Dendritic cell treated with granulocyte-macrophage colony-stimulating factor and Interleukin-4, amounts not matched to agents 40 ng/mL and 50 ng/mL, for 4 days (primary cell): ENCODE measurements at regions not wholly inside any gene's neighbourhood (a gene's known extent, or its start where the extent isn't known, plus 50 kb on each side); places are given as distances from the start of the nearest gene placed in this dataset.

Experiments
- H3K27ac Mint-ChIP-seq: one replicate; pipeline ENCODE4 v1.8.0; 2022; ENCODE audit warnings: mild to moderate bottlenecking, mixed read lengths
- H3K27me3 Mint-ChIP-seq: one replicate; pipeline ENCODE4 v1.8.0; 2022; ENCODE audit warnings: mild to moderate bottlenecking, mixed read lengths
- H3K36me3 Mint-ChIP-seq: one replicate; pipeline ENCODE4 v1.8.0; 2022; ENCODE audit warnings: low read depth, mixed read lengths
- H3K4me1 Mint-ChIP-seq: one replicate; pipeline ENCODE4 v1.8.0; 2022; ENCODE audit warnings: low read depth, mixed read lengths
- H3K4me3 Mint-ChIP-seq: one replicate; pipeline ENCODE4 v1.8.0; 2022; ENCODE audit warnings: mild to moderate bottlenecking, moderate library complexity, mixed read lengths
- H3K9me3 Mint-ChIP-seq: one replicate; pipeline ENCODE4 v1.8.0; 2022; ENCODE audit warnings: mixed read lengths
- intact Hi-C: fragments of 100-400 bp; cut with micrococcal nuclease; formaldehyde crosslinking; loops from one replicate; pipeline ENCODE4 v1.15.0; 2022

GRCh38 chr12:116465407-116465806 is 93.8 kb upstream of the MAP1LC3B2 start:
- Mint-ChIP-seq H3K36me3 (no peaks in the 10 kb centered on the region), H3K27ac (no peak overlapping the region), H3K27me3 (no peaks in the 10 kb centered on the region), H3K4me1 (peaks cover 20% of the 10 kb centered on the region), H3K9me3 (no peaks in the 10 kb centered on the region), H3K4me3 (no peak overlapping the region)
- intact Hi-C loops, result no loop called here

- Mint-ChIP-seq H3K36me3 (no peaks in the 10 kb centered on the region), H3K27ac (no peak overlapping the region), H3K4me3 (no peak overlapping the region), H3K27me3 (no peaks in the 10 kb centered on the region), H3K4me1 (peaks cover 20% of the 10 kb centered on the region), H3K9me3 (no peaks in the 10 kb centered on the region)
- intact Hi-C loops, result no loop called here
Measured at GRCh38 chr12:116465856-116466255, 93.3 kb upstream of the MAP1LC3B2 start.

GRCh38 chr12:116466536-116466935 is 92.6 kb upstream of the MAP1LC3B2 start:
- H3K9me3 Mint-ChIP-seq, result no peaks in the 10 kb centered on the region
- H3K4me1 Mint-ChIP-seq, result peaks cover 20% of the 10 kb centered on the region
- intact Hi-C loops, result no loop called here
- H3K27ac Mint-ChIP-seq, result no peak overlapping the region
- H3K36me3 Mint-ChIP-seq, result no peaks in the 10 kb centered on the region
- H3K4me3 Mint-ChIP-seq, result no peak overlapping the region
- H3K27me3 Mint-ChIP-seq, result no peaks in the 10 kb centered on the region

- Mint-ChIP-seq H3K9me3 (no peaks in the 10 kb centered on the region), H3K4me1 (peaks cover 38% of the 10 kb centered on the region), H3K4me3 (no peak overlapping the region), H3K36me3 (no peaks in the 10 kb centered on the region), H3K27me3 (no peaks in the 10 kb centered on the region), H3K27ac (no peak overlapping the region)
- intact Hi-C loops, result no loop called here
Measured at GRCh38 chr12:116469344-116469743, 89.8 kb upstream of the MAP1LC3B2 start.

GRCh38 chr12:116471544-116471943 is 87.6 kb upstream of the MAP1LC3B2 start:
- H3K4me3 Mint-ChIP-seq, result no peak overlapping the region
- H3K27ac Mint-ChIP-seq, result no peak overlapping the region
- H3K4me1 Mint-ChIP-seq, result peaks cover 26% of the 10 kb centered on the region
- peaks cover 11% of the 10 kb centered on the region for H3K9me3 Mint-ChIP-seq
- H3K36me3 Mint-ChIP-seq, result no peaks in the 10 kb centered on the region
- no peaks in the 10 kb centered on the region for H3K27me3 Mint-ChIP-seq
- intact Hi-C loops, result no loop called here

GRCh38 chr12:116472193-116472592 is 87.0 kb upstream of the MAP1LC3B2 start:
- H3K36me3 Mint-ChIP-seq, result no peaks in the 10 kb centered on the region

GRCh38 chr12:116473416-116473815 is 85.8 kb upstream of the MAP1LC3B2 start:
- Mint-ChIP-seq H3K9me3 (peaks cover 26% of the 10 kb centered on the region), H3K36me3 (no peaks in the 10 kb centered on the region), H3K4me1 (peaks cover 19% of the 10 kb centered on the region), H3K4me3 (no peak overlapping the region), H3K27me3 (no peaks in the 10 kb centered on the region), H3K27ac (no peak overlapping the region)
- intact Hi-C loops, result no loop called here

More at GRCh38 chr12:116472193-116472592, 87.0 kb upstream of the MAP1LC3B2 start:
- H3K27me3 Mint-ChIP-seq, result no peaks in the 10 kb centered on the region
- intact Hi-C loops, result no loop called here
- H3K4me3 Mint-ChIP-seq, result no peak overlapping the region
- H3K4me1 Mint-ChIP-seq, result peaks cover 19% of the 10 kb centered on the region
- peaks cover 13% of the 10 kb centered on the region for H3K9me3 Mint-ChIP-seq
- no peak overlapping the region for H3K27ac Mint-ChIP-seq

- Mint-ChIP-seq H3K9me3 (peaks cover 28% of the 10 kb centered on the region), H3K36me3 (no peaks in the 10 kb centered on the region)
- intact Hi-C loops, result no loop called here
Measured at GRCh38 chr12:116474331-116474730, 84.8 kb upstream of the MAP1LC3B2 start.

GRCh38 chr12:116474899-116475298 is 84.3 kb upstream of the MAP1LC3B2 start:
- intact Hi-C loops, result no loop called here
- Mint-ChIP-seq H3K4me3 (no peak overlapping the region), H3K4me1 (peaks cover 19% of the 10 kb centered on the region), H3K36me3 (no peaks in the 10 kb centered on the region), H3K27me3 (peaks cover 1% of the 10 kb centered on the region), H3K27ac (no peak overlapping the region), H3K9me3 (peaks cover 28% of the 10 kb centered on the region)

More at GRCh38 chr12:116474331-116474730, 84.8 kb upstream of the MAP1LC3B2 start:
- Mint-ChIP-seq H3K27ac (no peak overlapping the region), H3K4me3 (no peak overlapping the region), H3K27me3 (no peaks in the 10 kb centered on the region), H3K4me1 (peaks cover 19% of the 10 kb centered on the region)

- Mint-ChIP-seq H3K36me3 (no peaks in the 10 kb centered on the region), H3K27me3 (peaks cover 7% of the 10 kb centered on the region), H3K4me1 (peaks cover 19% of the 10 kb centered on the region), H3K27ac (no peak overlapping the region), H3K9me3 (peaks cover 28% of the 10 kb centered on the region), H3K4me3 (no peak overlapping the region)
- intact Hi-C loops, result no loop called here
Measured at GRCh38 chr12:116476227-116476822, 82.9 kb upstream of the MAP1LC3B2 start.

GRCh38 chr12:116478243-116478773 is 80.9 kb upstream of the MAP1LC3B2 start:
- intact Hi-C loops, result no loop called here
- peaks cover 28% of the 10 kb centered on the region for H3K9me3 Mint-ChIP-seq
- H3K36me3 Mint-ChIP-seq, result no peaks in the 10 kb centered on the region
- H3K27ac Mint-ChIP-seq, result no peak overlapping the region
- H3K4me3 Mint-ChIP-seq, result no peak overlapping the region
- peaks cover 13% of the 10 kb centered on the region for H3K27me3 Mint-ChIP-seq
- H3K4me1 Mint-ChIP-seq, result peaks cover 11% of the 10 kb centered on the region

GRCh38 chr12:116480210-116480810 is 78.9 kb upstream of the MAP1LC3B2 start:
- Mint-ChIP-seq H3K27me3 (peaks cover 13% of the 10 kb centered on the region), H3K4me1 (no peaks in the 10 kb centered on the region), H3K4me3 (no peak overlapping the region), H3K36me3 (no peaks in the 10 kb centered on the region), H3K27ac (no peak overlapping the region), H3K9me3 (peaks cover 28% of the 10 kb centered on the region)
- intact Hi-C loops, result no loop called here

- Mint-ChIP-seq H3K4me3 (no peak overlapping the region), H3K27ac (no peak overlapping the region), H3K36me3 (no peaks in the 10 kb centered on the region), H3K27me3 (peaks cover 13% of the 10 kb centered on the region), H3K9me3 (peaks cover 16% of the 10 kb centered on the region), H3K4me1 (no peaks in the 10 kb centered on the region)
- intact Hi-C loops, result no loop called here
Measured at GRCh38 chr12:116481726-116482125, 77.5 kb upstream of the MAP1LC3B2 start.

- intact Hi-C loops, result no loop called here
- H3K27ac Mint-ChIP-seq, result no peak overlapping the region
- H3K4me3 Mint-ChIP-seq, result no peak overlapping the region
- H3K36me3 Mint-ChIP-seq, result no peaks in the 10 kb centered on the region
- H3K9me3 Mint-ChIP-seq, result peaks cover 18% of the 10 kb centered on the region
- H3K27me3 Mint-ChIP-seq, result peaks cover 13% of the 10 kb centered on the region
- no peaks in the 10 kb centered on the region for H3K4me1 Mint-ChIP-seq
Measured at GRCh38 chr12:116482179-116482578, 77.0 kb upstream of the MAP1LC3B2 start.
